Lower lobe of right lung (tissue), 2 donors: ENCODE measurements at regions not wholly inside any gene's neighbourhood (a gene's known extent, or its start where the extent isn't known, plus 50 kb on each side); places are given as distances from the start of the nearest gene placed in this dataset.
"Not testable (repeated sequence)": the region's sequence is repeated elsewhere in the genome, so short reads cannot be mapped to it uniquely, and the experiment has no call there.

Source experiments
- ATAC-seq, 2 donors: fragments of 200-7000 bp; cut with Tn5 transposase; one replicate each; pipeline ENCODE4 v1.9.1; 2020 to 2022; ENCODE audit warnings: mild to moderate bottlenecking in 2 of 2, moderate library complexity in 2 of 2
- DNase-seq: peaks from one replicate; pipeline ENCODE4 v3.0.0-alpha.2; 2020
- H3K27ac ChIP-seq: fragments of 200-600 bp; one replicate; pipeline ENCODE4 v1.8.0; 2022
- H3K27me3 ChIP-seq: fragments of 200-600 bp; one replicate; pipeline ENCODE4 v1.8.0; 2022; ENCODE audit warnings: low read depth
- H3K36me3 ChIP-seq: fragments of 200-600 bp; one replicate; pipeline ENCODE4 v1.8.0; 2022; ENCODE audit warnings: mild to moderate bottlenecking
- H3K4me1 ChIP-seq: fragments of 200-600 bp; one replicate; pipeline ENCODE4 v1.8.0; 2022
- H3K4me3 ChIP-seq: fragments of 200-600 bp; one replicate; pipeline ENCODE4 v1.8.0; 2022; ENCODE audit warnings: mild to moderate bottlenecking
- H3K9me3 ChIP-seq: fragments of 200-600 bp; one replicate; pipeline ENCODE4 v1.8.0; 2022
- intact Hi-C: fragments of 100-400 bp; cut with DNase I; formaldehyde crosslinking; loops from one replicate; pipeline ENCODE4 v1.11.0; 2022
- TF ChIP-seq, protein P1 (sequence below): fragments of 200-600 bp; IDR thresholded peaks from one replicate; pipeline ENCODE4 v1.8.0; 2022; ENCODE audit warnings: antibody characterized with exemption, mild to moderate bottlenecking
- donor health status: DM: no; HTN: yes; CAD: no; lungs with severe emphysema.

DNA sequence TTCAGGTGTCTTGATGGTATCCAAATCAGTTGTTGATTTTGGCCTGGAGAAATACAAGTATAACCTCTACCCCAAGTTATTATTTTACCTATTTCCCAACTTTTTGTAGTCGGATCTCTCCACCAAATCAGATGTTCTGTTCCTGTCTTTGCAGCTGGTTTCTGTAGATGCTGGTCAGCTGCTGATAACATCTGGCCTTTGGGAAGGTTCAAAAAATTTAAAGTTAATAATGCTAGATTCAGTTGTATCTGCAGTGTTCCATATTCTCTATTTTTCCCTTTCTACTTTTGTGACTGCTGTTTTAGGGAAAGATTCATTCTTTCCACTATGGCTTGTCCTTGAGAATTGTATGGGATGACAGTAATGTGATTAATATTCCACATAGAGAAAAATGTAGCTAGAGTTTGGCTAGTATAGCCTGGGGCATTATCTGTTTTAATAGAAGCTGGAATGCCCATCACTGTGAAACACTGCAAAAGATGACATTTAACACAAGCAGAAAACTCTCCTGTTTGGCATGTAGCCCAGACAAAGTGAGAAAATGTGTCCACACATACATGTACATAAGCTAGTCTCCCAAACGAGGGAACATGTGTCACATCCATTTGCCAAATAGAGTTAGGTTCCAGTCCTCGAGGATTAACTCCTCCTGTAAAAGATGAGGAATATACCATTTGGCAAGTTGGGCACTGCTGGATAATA lies 99.2 kb downstream of the ZNF100 start:
- ATAC-seq, H3K27ac ChIP-seq, intact Hi-C loops, H3K36me3 ChIP-seq, H3K4me3 ChIP-seq, DNase-seq, H3K27me3 ChIP-seq, H3K4me1 ChIP-seq, H3K9me3 ChIP-seq: not testable (repeated sequence)

DNA sequence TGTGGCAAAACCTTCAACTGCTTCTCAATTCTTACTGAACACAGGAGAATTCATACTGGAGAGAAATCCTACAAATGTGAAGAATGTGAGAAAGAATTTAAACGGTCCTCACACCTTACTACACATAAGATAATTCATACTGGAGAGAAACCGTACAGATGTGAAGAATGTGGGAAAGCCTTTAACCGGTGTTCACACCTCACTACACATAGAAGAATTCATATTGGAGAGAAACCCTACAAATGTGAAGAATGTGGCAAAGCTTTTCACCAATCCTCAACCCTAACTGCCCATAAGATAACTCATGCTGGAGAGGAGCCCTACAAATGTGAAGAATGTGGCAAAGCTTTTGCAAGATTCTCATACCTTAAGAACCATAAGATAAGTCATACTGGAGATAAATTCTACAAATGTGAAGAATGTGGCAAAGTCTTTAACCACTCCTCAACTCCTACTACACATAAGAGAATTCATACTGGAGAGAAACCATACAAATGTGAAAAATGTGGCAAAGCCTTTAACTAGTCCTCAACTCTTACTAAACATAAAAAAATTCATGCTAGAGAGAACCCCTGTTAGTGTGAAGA lies 111.7 kb downstream of the ZNF100 start:
- Histone ChIP-seq H3K36me3 (no peaks in the 10 kb centered on the region), H3K4me3 (no peak overlapping the region), H3K9me3 (no peaks in the 10 kb centered on the region), H3K27ac (no peak overlapping the region), H3K4me1 (no peaks in the 10 kb centered on the region), H3K27me3 (no peaks in the 10 kb centered on the region)
- DNase-seq (no peak), ATAC-seq (no peak)
- intact Hi-C loops, result no loop called here
- TF ChIP-seq, protein P1, sequence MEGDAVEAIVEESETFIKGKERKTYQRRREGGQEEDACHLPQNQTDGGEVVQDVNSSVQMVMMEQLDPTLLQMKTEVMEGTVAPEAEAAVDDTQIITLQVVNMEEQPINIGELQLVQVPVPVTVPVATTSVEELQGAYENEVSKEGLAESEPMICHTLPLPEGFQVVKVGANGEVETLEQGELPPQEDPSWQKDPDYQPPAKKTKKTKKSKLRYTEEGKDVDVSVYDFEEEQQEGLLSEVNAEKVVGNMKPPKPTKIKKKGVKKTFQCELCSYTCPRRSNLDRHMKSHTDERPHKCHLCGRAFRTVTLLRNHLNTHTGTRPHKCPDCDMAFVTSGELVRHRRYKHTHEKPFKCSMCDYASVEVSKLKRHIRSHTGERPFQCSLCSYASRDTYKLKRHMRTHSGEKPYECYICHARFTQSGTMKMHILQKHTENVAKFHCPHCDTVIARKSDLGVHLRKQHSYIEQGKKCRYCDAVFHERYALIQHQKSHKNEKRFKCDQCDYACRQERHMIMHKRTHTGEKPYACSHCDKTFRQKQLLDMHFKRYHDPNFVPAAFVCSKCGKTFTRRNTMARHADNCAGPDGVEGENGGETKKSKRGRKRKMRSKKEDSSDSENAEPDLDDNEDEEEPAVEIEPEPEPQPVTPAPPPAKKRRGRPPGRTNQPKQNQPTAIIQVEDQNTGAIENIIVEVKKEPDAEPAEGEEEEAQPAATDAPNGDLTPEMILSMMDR, result no peak

DNA sequence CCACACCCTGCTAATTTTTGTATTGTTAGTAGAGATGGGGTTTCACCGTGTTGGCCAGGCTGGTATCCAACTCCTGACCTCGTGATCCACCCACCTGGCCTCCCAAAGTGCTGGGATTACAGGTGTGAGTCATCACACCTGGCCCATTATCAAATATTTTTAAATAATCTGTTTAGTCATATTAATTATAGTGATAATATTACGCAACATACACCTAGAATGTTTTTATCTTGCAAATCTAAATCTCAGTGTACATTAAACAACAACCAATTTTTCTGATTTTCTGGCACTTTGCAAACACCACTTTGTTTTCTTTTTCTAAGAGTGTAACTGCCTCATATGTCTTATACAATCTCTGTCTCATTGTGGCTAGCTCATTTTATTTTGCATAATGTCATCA lies 115.9 kb downstream of the ZNF100 start:
- H3K27ac ChIP-seq, H3K27me3 ChIP-seq, H3K4me3 ChIP-seq, intact Hi-C loops, DNase-seq, H3K36me3 ChIP-seq, H3K4me1 ChIP-seq, H3K9me3 ChIP-seq, ATAC-seq: not testable (repeated sequence)

DNA sequence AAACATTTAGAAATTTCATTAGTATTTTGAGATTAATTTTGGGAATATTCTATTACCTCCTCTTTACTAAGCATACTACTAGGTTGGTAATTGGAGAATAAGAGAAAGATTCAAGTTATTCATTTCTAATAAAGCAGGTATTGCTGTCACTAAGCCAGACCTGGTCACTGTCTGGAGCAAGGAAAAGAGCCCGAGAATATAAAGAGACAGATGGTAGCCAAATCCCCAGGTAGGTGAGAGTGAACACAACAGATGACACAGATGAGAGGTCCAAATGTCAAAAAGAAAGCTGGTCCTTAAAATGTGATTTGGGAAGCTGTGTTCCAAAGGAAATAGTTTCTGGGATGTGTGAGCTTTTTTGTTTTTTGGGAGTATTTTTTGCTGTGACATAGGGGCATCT lies 128.6 kb downstream of the ZNF100 start:
- no peak overlapping the region for H3K27ac ChIP-seq
- H3K27me3 ChIP-seq, result no peaks in the 10 kb centered on the region
- no peak overlapping the region for H3K4me3 ChIP-seq
- ATAC-seq (no peak), DNase-seq (no peak)
- H3K4me1 ChIP-seq, result no peaks in the 10 kb centered on the region
- no peaks in the 10 kb centered on the region for H3K9me3 ChIP-seq
- intact Hi-C loops, result no loop called here
- TF ChIP-seq, protein P1, result no peak
- no peaks in the 10 kb centered on the region for H3K36me3 ChIP-seq

- H3K4me1 ChIP-seq, result no peaks in the 10 kb centered on the region
- H3K9me3 ChIP-seq, result no peaks in the 10 kb centered on the region
- no peak overlapping the region for H3K4me3 ChIP-seq
- no peak for DNase-seq
- intact Hi-C loops, result no loop called here
- TF ChIP-seq, protein P1, result no peak
- H3K27me3 ChIP-seq, result no peaks in the 10 kb centered on the region
- no peak for ATAC-seq
- no peaks in the 10 kb centered on the region for H3K36me3 ChIP-seq
- no peak overlapping the region for H3K27ac ChIP-seq
Measured at GRCh38 chr19:21626924-21627697, 121.7 kb downstream of the ZNF429 start.

- ATAC-seq (no peak), DNase-seq (no peak)
- Histone ChIP-seq H3K4me1 (no peaks in the 10 kb centered on the region), H3K27me3 (no peaks in the 10 kb centered on the region), H3K9me3 (no peaks in the 10 kb centered on the region), H3K36me3 (no peaks in the 10 kb centered on the region), H3K27ac (no peak overlapping the region), H3K4me3 (no peak overlapping the region)
- intact Hi-C loops, result no loop called here
- TF ChIP-seq, protein P1, result no peak
Measured at GRCh38 chr19:21626091-21626490, 120.7 kb downstream of the ZNF429 start.
